ENCODE measurements at regions not wholly inside any gene's neighbourhood (a gene's known extent, or its start where the extent isn't known, plus 50 kb on each side); places are given as distances from the start of the nearest gene placed in this dataset.

DNA sequence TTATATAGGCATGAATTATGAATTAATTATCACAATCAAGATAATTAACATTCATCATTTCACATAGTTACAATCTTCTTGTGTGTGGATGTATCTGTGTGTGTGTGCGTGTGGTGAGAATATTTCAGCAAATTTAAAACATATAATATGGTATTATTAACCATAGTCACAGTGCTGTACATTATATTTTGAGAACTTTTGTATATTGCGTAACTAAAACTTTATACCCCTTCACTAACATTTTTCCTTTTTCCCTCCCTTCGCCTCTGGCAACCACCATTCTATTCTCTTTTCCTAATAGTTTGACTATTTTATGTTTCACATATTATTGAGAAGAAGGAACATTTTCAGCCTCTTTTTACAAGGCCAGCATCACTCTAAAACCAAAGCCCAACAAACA is 176.8 kb downstream of the HTR1B start:
- TF ChIP-seq POLR2AphosphoS5 (IDR thresholded peaks at IDR 0.05; ENCODE audit: low read depth, low read length), result no peak
- TF ChIP-seq, protein P1, sequence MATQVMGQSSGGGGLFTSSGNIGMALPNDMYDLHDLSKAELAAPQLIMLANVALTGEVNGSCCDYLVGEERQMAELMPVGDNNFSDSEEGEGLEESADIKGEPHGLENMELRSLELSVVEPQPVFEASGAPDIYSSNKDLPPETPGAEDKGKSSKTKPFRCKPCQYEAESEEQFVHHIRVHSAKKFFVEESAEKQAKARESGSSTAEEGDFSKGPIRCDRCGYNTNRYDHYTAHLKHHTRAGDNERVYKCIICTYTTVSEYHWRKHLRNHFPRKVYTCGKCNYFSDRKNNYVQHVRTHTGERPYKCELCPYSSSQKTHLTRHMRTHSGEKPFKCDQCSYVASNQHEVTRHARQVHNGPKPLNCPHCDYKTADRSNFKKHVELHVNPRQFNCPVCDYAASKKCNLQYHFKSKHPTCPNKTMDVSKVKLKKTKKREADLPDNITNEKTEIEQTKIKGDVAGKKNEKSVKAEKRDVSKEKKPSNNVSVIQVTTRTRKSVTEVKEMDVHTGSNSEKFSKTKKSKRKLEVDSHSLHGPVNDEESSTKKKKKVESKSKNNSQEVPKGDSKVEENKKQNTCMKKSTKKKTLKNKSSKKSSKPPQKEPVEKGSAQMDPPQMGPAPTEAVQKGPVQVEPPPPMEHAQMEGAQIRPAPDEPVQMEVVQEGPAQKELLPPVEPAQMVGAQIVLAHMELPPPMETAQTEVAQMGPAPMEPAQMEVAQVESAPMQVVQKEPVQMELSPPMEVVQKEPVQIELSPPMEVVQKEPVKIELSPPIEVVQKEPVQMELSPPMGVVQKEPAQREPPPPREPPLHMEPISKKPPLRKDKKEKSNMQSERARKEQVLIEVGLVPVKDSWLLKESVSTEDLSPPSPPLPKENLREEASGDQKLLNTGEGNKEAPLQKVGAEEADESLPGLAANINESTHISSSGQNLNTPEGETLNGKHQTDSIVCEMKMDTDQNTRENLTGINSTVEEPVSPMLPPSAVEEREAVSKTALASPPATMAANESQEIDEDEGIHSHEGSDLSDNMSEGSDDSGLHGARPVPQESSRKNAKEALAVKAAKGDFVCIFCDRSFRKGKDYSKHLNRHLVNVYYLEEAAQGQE (IDR thresholded peaks at IDR 0.05; ENCODE audit: insufficient read depth in 1 of 2, low read depth in 2 of 2, low read length in 2 of 2), result no peak
- no peak for TF ChIP-seq TAF1 (IDR thresholded peaks at IDR 0.05; ENCODE audit: borderline replicate concordance, insufficient read depth, low read length)

All from PFSK-1 (cell line).